Stimulated activated CD4-positive, alpha-beta T cell treated with anti-CD3 and anti-CD28 coated beads, Interleukin-12 subunit alpha, Interleukin-12 subunit beta, amount 100 ng/mL, for 24 hours (primary cell): ENCODE measurements at regions not wholly inside any gene's neighbourhood (a gene's known extent, or its start where the extent isn't known, plus 50 kb on each side); places are given as distances from the start of the nearest gene placed in this dataset.
"Not testable (repeated sequence)": the region's sequence is repeated elsewhere in the genome, so short reads cannot be mapped to it uniquely, and the experiment has no call there.

Source experiments
- DNase-seq, 2 experiments: peaks; one replicate each; pipeline ENCODE4 v3.0.0-alpha.2; 2020; ENCODE audit warnings: low read depth in 2 of 2

DNA sequence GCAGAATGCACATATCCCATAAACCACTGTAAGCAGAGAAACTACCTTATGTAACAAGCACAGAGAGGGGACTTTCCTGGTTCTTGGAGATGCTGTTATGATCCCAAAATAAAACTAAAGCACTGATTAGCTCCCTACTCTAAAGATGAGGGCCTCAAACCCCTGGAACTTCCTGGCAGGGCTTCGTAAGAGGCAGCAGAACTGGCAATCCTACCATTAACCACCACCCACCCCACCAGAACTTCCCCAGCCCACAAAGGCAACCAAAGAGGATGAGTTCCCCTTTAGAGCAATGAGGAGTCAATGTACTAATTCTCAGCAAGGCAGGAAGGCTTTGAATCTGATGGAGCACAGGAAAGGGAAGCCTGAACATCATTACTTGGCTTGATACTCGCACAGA is 436.5 kb upstream of the FRG1 start:
- no peak for DNase-seq

DNA sequence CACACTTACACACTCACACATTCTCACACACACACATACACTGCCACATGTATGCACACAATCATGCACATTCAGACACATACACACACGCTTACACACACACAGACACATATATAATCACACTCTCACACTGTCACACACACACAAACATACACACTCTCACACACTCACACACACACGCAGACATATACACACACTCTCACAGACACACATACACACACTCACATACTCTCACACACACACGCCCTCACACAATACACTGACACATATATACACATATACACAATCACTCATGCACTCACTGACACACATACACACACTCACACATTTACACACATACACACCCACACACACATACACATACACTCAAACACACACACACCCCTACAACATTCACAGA is 435.3 kb upstream of the FRG1 start:
- no peak for DNase-seq

GRCh38 chr4:189506080-189506479 is 434.6 kb upstream of the FRG1 start:
- DNase-seq = no peak

GRCh38 chr4:189507060-189507459 is 433.6 kb upstream of the FRG1 start:
- DNase-seq = no peak

- DNase-seq = no peak
These were observed 430.1 kb upstream of the FRG1 start for GRCh38 chr4:189510601-189511000.

DNA sequence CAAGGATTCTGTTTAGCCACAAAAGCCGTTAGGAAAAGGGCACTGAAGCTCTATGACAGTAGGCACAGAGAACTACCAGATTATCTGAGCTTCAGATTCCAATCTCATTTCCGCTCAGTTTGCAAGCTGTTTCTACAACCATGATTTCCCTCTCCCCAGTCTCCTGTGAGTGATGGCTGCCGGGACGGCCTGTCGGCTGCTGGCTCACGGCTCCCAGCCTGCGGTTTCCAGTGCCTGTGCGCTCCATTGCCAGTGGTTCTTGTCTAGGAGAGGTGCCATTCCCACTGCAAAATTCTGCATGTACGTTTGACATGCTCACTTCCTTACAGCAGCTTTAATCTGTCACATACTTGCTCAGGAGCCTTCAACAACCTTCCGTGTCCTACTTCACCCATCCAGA is 429.1 kb upstream of the FRG1 start:
- DNase-seq = no peak

GRCh38 chr4:189513421-189513820 is 427.3 kb upstream of the FRG1 start:
- DNase-seq = no peak

DNA sequence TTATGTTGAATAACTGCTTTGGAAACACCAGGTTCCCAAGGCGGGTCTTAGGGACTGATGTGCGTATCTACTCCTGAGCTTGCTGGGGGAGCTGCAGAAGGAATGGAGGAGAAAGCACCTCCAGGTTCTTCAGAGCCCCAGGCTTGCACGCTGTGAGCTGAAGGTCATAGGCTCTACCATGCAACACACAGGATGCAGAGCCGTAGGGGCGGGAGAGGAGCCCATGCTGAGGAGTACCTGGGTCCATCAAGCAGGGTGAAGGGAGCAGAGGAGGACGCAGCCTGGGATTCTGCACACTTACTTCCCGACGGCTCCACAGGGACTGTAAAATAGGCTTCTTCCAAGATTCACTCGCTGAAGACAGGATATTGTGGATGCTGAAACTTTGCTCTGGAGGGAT is 426.5 kb upstream of the FRG1 start:
- no peak for DNase-seq

GRCh38 chr4:189516902-189517301 is 423.8 kb upstream of the FRG1 start:
- no peak for DNase-seq

GRCh38 chr4:189519186-189519585 is 421.5 kb upstream of the FRG1 start:
- DNase-seq = no peak

- no peak for DNase-seq
These were observed 415.4 kb upstream of the FRG1 start for GRCh38 chr4:189525304-189525703.

- DNase-seq = no peak
These were observed 409.8 kb upstream of the FRG1 start for GRCh38 chr4:189530848-189531247.

GRCh38 chr4:189533603-189534002 is 407.1 kb upstream of the FRG1 start:
- no peak for DNase-seq

- DNase-seq = no peak
These were observed 393.1 kb upstream of the FRG1 start for GRCh38 chr4:189547559-189547958.

DNA sequence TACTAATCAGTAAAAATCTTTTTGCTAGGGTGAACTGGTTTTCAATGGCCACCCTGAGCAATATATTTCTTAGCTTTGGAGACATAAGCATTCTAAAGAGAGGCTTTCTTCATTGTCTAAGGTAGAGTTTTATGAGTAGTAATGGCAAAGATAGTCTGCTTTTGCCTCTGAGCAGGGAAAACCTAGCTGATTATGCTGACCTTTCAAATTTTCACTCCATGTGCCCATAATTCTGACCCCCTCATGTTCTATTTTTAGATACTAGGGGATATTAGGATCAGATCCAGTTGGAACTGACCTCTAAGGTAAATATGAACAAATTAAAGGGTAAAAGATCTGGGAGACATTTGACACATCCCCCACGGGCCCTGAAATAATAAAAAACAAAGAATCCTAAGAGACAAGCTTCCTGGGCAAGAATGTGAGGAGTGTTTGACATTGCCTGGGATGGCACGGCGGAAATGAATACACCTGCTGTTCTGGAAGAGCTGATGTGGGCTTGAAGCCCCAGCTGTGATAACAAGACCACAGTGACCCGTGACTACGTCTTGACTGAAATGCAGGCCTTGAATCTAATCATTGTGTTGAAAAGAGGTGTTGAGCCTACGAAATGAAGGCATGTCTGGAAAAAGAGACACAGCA is 392.1 kb upstream of the FRG1 start:
- DNase-seq = no peak

GRCh38 chr4:189551931-189552670 is 388.6 kb upstream of the FRG1 start:
- not testable (repeated sequence) for DNase-seq

- not testable (repeated sequence) for DNase-seq
These were observed 380.1 kb upstream of the FRG1 start for GRCh38 chr4:189560605-189561004.

DNA sequence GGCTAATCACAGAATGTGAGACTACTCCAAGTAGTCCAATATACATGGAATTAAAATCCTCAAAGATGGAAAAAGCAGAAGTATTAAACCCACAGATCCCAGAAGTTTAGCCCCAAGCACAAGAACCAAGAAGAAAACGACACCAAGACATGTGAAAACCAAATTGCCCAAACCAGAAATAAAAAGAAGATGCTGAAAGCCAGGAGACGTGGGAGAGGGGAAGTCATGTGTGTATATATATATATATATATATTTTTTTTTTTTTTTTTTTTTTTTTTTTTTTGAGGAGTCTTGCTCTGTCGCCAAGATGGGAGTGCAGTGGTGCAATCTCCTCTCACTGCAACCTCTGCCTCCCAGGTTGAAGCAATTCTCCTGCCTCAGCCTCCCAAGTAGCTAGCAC is 376.9 kb upstream of the FRG1 start:
- DNase-seq = not testable (repeated sequence)

DNA sequence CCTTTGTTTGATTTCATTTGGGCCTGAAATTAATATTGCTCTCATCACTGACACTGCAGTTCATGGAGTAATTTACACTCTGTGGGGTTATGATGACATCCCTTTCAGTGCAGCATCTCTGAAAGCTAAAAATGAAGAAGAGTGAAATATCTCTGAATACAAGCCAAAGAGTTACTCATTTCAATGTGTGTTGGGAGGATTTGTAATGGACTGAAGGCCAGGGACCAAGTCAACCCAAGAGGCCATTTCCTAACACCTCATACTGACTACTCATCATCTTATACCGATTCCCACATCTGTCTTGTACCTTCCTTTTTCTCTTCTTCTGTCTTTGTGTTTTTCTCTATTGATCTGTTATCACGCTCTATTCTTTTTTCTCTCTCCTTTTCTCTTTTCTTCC is 374.4 kb upstream of the FRG1 start:
- not testable (repeated sequence) for DNase-seq

DNA sequence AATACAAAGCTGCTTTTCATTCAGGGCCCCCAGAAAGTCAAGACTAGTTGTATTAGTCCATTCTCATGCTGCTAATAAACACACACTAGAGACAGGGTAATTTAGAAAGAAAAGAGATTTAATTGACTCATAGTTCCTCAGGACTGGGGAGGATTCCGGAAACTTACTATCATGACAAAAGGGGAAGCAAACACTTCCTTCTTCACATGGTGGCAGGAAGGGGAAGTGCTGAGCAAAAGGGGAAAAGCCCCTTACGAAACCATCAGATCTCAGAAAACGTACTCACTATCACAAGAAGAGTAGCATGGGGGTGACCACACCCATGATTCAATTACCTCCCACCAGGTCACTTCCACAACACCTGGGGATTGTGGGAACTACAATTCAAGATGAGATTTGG is 373.8 kb upstream of the FRG1 start:
- not testable (repeated sequence) for DNase-seq

DNA sequence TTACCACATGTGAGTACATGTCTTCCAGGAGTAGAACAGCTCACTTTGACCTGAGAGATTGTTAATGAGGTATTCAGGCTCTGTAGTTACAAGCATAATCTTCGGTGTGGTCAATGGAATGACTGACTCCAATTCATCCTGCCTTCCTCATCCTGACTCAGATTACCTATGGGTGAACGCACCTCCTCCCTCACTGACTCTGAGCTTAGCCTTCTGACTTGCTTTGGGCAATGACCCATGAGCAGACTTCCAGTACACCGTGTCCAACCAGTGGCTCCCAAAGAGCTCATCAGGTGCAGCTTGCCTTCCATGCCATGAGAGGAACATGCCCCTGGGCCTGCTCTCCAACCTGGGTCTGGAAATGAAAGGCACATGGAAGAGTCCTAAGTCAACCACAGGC is 361.0 kb upstream of the FRG1 start:
- DNase-seq = not testable (repeated sequence)

DNA sequence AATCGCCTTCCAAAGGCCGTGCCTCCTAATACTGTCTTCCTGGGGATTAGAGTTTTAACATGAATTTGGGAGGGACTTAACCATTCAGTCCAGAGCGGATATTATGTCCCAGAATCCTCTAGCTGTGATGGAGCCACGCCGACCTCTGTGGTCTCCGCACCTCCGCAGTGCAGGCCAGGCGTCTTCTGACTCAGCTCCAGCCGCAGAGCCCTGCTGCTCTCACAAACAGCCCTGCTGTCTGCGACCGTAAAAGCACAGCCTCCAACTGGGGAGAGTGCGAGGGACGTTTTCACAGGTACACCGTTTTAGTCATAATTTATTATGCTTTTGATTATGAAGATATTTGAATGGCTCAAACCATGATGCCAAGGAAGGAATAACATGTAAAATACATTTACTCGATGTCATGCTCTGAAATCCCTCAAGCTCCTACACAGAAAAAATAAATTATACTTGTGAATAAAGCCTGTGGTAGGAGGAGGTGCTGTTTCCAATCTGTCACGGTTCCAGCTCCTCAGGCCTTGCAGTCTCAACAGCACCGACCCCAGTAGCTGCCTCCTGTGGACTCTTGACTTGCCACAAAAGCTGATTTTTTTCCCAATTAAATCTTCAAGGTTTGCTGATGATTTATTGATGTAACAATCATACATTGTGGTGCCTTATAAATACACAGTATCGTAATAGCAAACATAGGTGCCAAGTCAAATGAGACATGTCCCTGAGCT is 353.6 kb upstream of the FRG1 start:
- DNase-seq = not testable (repeated sequence)

DNA sequence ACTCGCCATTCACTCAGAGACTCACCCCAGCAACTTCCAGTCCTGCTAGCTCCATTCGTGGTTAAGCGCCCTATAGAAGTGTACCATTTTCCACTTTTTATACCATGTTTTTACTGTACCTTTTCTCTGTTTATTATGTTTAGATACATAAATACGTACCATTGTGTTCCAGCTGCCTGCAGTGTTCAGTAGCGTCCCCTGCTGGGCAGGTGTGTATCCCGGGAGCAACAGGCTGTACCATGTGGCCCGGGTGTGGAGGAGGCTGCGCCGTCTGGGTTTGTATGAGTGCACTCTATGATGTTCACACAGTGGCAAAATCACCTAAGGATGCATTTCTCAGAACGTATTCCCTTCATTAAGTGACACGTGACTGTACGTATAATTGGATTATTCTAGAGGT is 351.5 kb upstream of the FRG1 start:
- DNase-seq = not testable (repeated sequence)
